ENCODE measurements at regions not wholly inside any gene's neighbourhood (a gene's known extent, or its start where the extent isn't known, plus 50 kb on each side); places are given as distances from the start of the nearest gene placed in this dataset.

DNA sequence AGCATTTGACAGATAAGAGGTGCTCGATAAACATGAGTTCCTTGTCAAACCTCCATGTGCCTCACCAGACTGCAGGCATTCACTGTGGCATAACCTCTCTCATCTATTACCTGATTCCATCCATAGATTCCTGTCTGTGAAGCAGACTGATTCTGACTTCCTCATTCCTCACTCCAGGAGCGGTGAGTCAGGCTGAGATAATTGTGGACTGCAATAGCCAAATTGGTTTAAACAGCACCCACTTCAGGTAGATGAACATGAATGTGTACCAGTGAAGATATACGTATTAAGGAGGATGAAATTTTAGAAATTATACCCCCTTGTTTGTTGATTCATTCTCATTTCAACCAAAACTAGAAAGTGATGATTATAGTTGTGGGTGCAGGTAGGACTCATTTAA, 391.2 kb downstream of the HINT1 start:
- in situ Hi-C loops (cut with MboI): no loop called here
- Histone ChIP-seq H3K27me3 (replicated peaks in 1 of 2; ENCODE audit: control insufficient read depth in 2 of 2, insufficient read depth in 2 of 2, low read length in 1 of 2) (no peaks in the 10 kb centered on the region), H3K27ac (ENCODE audit: control insufficient read depth, insufficient read depth) (no peak overlapping the region), H3K4me2 (ENCODE audit: control insufficient read depth, insufficient read depth) (no peak overlapping the region), H3K79me2 (ENCODE audit: control insufficient read depth, insufficient read depth, low read length) (no peaks in the 10 kb centered on the region), H4K20me1 (ENCODE audit: control insufficient read depth, insufficient read depth) (no peaks in the 10 kb centered on the region), H3K9ac (ENCODE audit: control insufficient read depth, insufficient read depth, low read length) (no peak overlapping the region), H3K4me3 (no peak overlapping the region), H3K36me3 (ENCODE audit: control insufficient read depth in 2 of 2, insufficient read depth in 2 of 2, low read length in 1 of 2) (no peaks in the 10 kb centered on the region), H3K9me3 (replicated peaks; ENCODE audit: control insufficient read depth, insufficient read depth, low read length) (no peaks in the 10 kb centered on the region), H3K4me1 (ENCODE audit: control insufficient read depth, insufficient read depth, low read length) (no peaks in the 10 kb centered on the region), H2AFZ (ENCODE audit: control insufficient read depth, low read depth, low read length) (no peak overlapping the region)
- TF ChIP-seq SMAD1 (IDR thresholded peaks at IDR 0.05; ENCODE audit: low read depth, partially characterized antibody) (no peak), TCF3 (IDR thresholded peaks at IDR 0.05; ENCODE audit: borderline replicate concordance, insufficient read depth, low read depth, low read length) (no peak), NRF1 (conservative IDR thresholded peaks at IDR 0.05; ENCODE audit: low read depth, low read length) (no peak), STAT3 (IDR thresholded peaks at IDR 0.05; ENCODE audit: low read depth, low read length) (no peak), MEF2B (IDR thresholded peaks at IDR 0.05; ENCODE audit: partially characterized antibody, poor library complexity, severe bottlenecking) (no peak), RAD51 (IDR thresholded peaks at IDR 0.05) (no peak), ZNF24 (IDR thresholded peaks at IDR 0.05) (no peak), NBN (IDR thresholded peaks at IDR 0.05) (no peak), PAX5 (IDR thresholded peaks at IDR 0.05; ENCODE audit: borderline replicate concordance, low read depth, low read length) (no peak), RB1 (IDR thresholded peaks at IDR 0.05; ENCODE audit: borderline replicate concordance) (no peak), CHD2 (IDR thresholded peaks at IDR 0.05; ENCODE audit: borderline replicate concordance, low read depth, low read length) (no peak), SIX5 (IDR thresholded peaks at IDR 0.05; ENCODE audit: low read depth, low read length, severe bottlenecking) (no peak), BRCA1 (IDR thresholded peaks at IDR 0.05; ENCODE audit: low read depth, low read length) (no peak), SP1 (IDR thresholded peaks at IDR 0.05; ENCODE audit: low read depth, low read length) (no peak), EZH2 (IDR thresholded peaks at IDR 0.05; ENCODE audit: borderline replicate concordance, control insufficient read depth, low read depth, low read length) (no peak), EED (IDR thresholded peaks at IDR 0.05; ENCODE audit: low read depth) (no peak), NFIC (IDR thresholded peaks at IDR 0.05; ENCODE audit: low read depth, low read length) (no peak)
- ChIA-PET SMC1A (ENCODE audit: uncharacterized antibody, unreplicated experiment) (no interaction called here), CTCF (no interaction called here), RAD21 (ENCODE audit: unreplicated experiment) (no interaction called here), POLR2A (no interaction called here)
- DNase-seq (ENCODE audit: low read depth, low spot score): no peak
- ATAC-seq: no peak
- intact Hi-C loops (cut with micrococcal nuclease; ENCODE audit: unreplicated experiment): no loop called here
- BruUV-seq (replicated peaks): no TSS peak
- FAIRE-seq: no peak
- WGBS (ENCODE audit: insufficient coverage, insufficient replicate concordance, low lambda C conversion rate, missing lambda C conversion rate): 38% methylated on average over 3 of the region's 3 CpGs
